ENCODE measurements at regions not wholly inside any gene's neighbourhood (a gene's known extent, or its start where the extent isn't known, plus 50 kb on each side); places are given as distances from the start of the nearest gene placed in this dataset.

DNA sequence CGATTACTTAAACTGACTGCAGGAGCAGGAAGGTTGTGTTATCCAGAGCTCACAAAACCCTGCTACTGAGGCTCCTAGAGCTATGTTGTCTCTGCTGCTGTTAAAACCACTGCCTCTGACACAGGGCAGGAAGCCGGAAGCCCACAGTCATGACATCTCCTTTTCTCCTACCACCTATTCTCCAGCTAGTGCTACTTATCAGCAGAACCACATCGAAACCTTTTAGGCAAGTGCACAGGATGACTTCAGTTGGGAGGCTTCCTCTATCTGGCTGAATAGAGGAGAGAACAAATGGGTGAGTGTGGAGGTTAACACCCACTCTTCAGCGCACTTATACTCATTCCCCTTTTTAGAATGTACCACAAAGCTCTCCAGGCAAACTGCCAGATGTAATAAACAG, 638.0 kb downstream of the OTOL1 start:
- TF ChIP-seq, protein P1, sequence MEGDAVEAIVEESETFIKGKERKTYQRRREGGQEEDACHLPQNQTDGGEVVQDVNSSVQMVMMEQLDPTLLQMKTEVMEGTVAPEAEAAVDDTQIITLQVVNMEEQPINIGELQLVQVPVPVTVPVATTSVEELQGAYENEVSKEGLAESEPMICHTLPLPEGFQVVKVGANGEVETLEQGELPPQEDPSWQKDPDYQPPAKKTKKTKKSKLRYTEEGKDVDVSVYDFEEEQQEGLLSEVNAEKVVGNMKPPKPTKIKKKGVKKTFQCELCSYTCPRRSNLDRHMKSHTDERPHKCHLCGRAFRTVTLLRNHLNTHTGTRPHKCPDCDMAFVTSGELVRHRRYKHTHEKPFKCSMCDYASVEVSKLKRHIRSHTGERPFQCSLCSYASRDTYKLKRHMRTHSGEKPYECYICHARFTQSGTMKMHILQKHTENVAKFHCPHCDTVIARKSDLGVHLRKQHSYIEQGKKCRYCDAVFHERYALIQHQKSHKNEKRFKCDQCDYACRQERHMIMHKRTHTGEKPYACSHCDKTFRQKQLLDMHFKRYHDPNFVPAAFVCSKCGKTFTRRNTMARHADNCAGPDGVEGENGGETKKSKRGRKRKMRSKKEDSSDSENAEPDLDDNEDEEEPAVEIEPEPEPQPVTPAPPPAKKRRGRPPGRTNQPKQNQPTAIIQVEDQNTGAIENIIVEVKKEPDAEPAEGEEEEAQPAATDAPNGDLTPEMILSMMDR (conservative IDR thresholded peaks at IDR 0.05; ENCODE audit: low read depth, low read length): no peak
- TF ChIP-seq EZH2phosphoT487 (IDR thresholded peaks at IDR 0.05; ENCODE audit: borderline replicate concordance, low read length): no peak
- TF ChIP-seq EZH2 (IDR thresholded peaks at IDR 0.05; ENCODE audit: low read length, unreplicated experiment): no peak
